NCI-H2107 treated with DMSO at 0.1 percent for 48 hours (cell line): ENCODE measurements at regions not wholly inside any gene's neighbourhood (a gene's known extent, or its start where the extent isn't known, plus 50 kb on each side); places are given as distances from the start of the nearest gene placed in this dataset.

ENCODE experiments used
- DNase-seq: peaks from one replicate; lab custom pipeline; 2025; ENCODE audit not compliant: unreplicated experiment; lab: John Stamatoyannopoulos, UW

DNA sequence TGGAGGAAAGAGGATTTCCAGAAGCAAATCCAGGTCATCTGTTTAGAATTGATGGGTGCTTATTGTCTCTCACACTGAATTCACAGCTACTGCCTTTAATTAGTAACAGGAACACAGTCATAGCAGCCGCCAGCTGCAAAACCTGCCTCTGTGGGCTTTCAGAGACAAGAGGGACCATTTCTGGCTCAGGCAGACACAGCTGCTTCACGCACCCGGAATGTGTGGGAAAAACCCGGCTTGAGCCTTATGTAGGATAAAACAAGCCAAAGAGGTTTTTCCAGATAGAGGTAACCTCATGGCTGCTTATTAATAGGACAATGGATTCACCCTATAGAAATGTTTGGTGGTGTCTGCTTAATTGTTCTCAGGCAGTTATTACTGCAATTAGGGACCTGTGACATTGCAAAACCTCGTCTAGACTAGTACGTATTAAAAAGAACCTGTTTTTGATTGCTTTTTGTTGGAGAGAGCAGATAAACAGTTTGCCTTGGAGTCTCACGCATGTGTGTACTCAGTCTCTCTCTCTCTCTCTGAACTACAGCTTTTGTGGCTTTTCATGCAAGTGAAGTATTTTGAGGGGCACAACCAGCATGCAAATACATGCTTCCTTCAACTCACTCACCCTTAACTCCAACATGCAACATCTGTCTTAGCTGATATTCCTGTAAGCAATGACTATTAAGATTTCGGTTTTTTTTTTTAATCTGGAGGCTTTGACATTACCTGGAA, 302.7 kb downstream of the PLK2 start:
- no peak for DNase-seq

GRCh38 chr5:58156361-58156760, 303.5 kb downstream of the PLK2 start:
- no peak for DNase-seq

GRCh38 chr5:58153255-58153654, 306.6 kb downstream of the PLK2 start:
- DNase-seq: no peak

DNA sequence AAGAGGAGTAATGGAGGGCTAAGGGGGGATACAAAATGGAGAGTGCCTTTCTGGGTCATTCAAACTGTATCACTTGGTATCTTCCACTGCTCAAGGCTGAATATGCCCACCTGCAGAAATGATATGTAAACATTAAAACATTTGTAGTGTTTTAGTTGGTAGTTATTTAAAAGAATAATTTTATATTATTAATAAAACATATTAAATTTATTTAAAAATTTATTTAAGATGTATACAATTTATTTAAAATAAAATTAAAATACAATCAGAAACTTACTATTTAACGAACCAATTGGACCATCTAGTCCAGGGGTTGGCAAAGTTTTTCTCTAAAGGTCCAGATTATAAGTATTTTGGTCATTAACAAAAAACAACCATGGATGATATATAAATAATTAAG, 308.5 kb downstream of the PLK2 start:
- no peak for DNase-seq

DNA sequence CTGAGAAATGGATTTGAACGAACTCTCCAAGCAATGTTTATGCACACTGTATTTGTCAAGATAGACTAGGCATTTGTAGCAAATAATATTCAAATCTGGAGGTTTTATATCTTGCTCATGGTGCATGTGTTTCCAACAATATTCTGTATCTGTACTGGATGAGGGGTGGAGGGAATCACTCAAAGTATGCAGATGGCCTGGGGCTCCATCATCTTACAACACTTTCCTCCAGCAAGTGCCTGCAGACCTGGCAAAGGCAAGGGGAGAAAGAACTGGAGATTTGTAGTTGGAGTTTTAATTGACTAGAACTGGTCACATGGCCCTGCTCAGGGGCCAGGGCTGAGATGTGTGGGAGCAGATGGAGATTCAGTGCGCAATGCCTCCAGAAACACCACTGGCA, 309.0 kb downstream of the PLK2 start:
- no peak for DNase-seq

- DNase-seq: no peak
Observed at GRCh38 chr5:58149746-58150145, 310.1 kb downstream of the PLK2 start.

- DNase-seq: no peak
Observed at GRCh38 chr5:58149345-58149744, 310.5 kb downstream of the PLK2 start.

- DNase-seq: no peak
Observed at GRCh38 chr5:58148254-58148775, 311.6 kb downstream of the PLK2 start.

DNA sequence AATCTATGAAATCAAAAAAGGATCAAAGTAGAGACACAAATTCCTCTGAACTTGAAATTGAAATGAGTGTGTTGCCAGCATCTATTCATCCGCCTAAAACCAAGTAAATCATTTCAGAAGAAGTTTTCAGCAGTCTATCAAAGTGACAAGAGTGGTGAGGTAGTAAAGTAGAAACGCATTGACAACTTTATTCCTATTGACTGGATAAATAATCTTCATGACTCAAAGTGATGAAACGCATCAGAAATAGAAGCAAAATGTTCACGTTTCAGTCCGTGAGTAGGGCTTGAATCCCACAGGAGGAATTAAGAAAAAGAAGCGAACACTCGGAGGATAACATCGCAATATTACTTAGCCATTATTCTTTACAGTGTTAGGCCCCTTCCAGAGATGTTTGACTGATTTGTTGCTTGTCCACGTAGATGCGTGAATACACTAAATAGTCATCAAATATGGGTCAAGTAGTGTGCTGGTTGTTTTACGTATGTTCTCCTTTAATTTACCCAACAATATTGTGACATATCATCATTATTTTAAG, 314.4 kb downstream of the PLK2 start:
- DNase-seq: no peak

GRCh38 chr5:58143727-58144126, 316.2 kb downstream of the PLK2 start:
- DNase-seq: no peak

- DNase-seq: no peak
Observed at GRCh38 chr5:58143181-58143580, 316.7 kb downstream of the PLK2 start.

DNA sequence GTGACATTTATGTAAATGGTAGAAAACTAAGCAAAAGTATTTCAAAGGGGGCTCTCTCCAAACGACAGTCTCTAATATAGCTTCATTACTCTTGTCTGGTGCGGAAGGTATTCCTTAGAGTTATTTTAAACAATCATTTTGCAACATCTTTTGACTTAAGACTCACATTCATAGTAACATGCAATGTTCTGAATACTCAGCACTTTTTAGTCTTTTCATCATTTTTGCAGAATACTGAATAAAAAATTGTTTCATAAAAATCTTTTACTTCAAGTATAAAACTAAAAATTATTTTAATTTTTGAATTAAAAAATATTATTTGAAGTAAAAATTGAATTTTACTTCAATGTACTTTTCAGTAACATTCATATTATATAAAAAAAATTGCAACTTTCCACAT, 321.1 kb downstream of the PLK2 start:
- DNase-seq: no peak

DNA sequence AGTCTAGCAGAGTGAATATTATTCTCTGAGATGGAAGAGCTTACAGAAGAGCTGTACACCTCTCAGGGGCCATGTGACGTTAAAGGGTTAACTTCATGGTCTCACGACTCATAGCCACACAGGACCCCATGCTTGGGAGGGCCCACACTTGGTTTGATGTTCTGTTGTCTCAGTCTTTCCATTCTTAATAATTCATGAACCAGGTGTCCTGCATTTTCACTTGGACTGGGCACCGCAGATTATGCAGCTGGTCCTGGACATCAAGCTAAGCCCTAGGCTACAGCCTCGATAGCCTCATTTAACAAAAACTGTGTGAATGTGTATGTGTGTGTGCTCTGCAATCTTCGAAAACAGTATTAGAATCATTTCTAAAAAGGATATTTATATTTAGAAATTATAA, 323.5 kb downstream of the PLK2 start:
- DNase-seq: no peak

GRCh38 chr5:58135571-58136335, 324.1 kb downstream of the PLK2 start:
- no peak for DNase-seq

GRCh38 chr5:58133631-58134296, 326.1 kb downstream of the PLK2 start:
- DNase-seq: no peak

GRCh38 chr5:58133216-58133615, 326.7 kb downstream of the PLK2 start:
- no peak for DNase-seq

DNA sequence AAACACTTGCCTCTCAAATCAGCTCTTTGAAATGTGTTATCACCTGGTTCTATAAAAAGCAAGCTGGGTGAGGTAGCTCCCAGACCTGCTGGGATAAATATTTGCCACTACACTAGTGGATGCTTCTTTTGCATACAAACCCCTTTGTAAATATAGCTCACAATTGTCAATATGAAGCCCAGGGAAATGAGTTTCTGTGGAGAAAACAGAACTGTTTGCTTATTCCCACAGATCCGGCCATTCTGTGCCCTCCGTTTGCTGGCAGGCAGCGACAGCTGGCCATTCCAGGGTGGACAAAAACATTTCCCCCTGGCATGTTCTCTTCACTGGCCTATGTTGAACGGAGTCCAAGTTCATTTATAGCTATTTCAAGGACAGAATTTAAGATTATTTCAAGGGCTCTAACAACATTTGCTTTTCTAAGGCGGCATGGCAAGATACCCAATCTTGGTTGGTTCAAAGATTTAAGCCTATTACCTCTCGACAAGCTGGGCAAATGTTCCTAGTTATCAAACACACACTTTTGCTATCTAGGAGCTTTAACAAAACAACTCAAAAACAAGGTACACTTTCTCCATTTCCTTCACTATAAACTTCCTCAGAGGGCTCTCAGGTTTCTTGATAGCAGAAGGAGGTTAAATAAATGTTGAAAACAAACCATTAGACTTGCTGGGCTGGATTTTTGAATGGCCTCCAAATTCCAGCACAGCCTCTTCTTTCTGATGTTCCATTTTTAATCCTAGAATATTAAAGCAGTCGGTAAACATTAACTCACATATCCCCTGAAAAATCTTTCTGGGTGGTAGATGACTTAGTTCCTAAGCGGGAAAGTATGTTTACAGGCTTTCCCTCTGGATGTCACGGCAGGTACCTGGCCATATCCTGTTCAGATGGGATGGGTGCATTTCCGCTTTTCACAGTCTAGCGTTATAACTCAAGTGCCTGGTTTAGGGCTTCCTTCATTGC, 332.3 kb downstream of the PLK2 start:
- DNase-seq: no peak

GRCh38 chr5:58123501-58123900, 336.4 kb downstream of the PLK2 start:
- no peak for DNase-seq

GRCh38 chr5:58122848-58123392, 337.0 kb downstream of the PLK2 start:
- DNase-seq: no peak

DNA sequence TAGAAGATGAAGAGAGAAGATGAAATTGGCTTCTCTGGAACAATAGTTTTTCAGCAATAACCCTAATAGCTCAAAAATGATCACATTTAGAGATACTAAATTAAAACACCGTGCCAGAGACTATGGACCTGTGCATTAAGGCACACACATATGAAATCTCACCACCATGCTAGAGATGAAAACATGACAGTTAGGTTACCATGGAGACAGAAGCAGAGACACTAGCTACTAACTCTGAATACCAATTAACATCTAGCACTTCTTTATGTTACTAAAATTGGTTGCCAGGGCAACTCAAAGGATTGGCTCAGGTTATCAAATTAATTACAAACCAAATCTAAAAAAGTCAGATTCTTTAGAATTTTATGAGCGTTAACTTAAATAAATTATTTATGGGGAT, 337.7 kb downstream of the PLK2 start:
- no peak for DNase-seq
